HG03175 (cell line): ENCODE measurements at regions not wholly inside any gene's neighbourhood (a gene's known extent, or its start where the extent isn't known, plus 50 kb on each side); places are given as distances from the start of the nearest gene placed in this dataset.
"Not testable (repeated sequence)": the region's sequence is repeated elsewhere in the genome, so short reads cannot be mapped to it uniquely, and the experiment has no call there.

Experiments used
- ATAC-seq: cut with Tn5 transposase; IDR thresholded peaks from one replicate; pipeline ENCODE4 v1.9.1; 2021; ENCODE audit warnings: mild to moderate bottlenecking, moderate library complexity; ENCODE audit not compliant: unreplicated experiment

GRCh38 chr12:97005174-97005573 lies 98.1 kb downstream of the NEDD1 start:
- no peak for ATAC-seq

DNA sequence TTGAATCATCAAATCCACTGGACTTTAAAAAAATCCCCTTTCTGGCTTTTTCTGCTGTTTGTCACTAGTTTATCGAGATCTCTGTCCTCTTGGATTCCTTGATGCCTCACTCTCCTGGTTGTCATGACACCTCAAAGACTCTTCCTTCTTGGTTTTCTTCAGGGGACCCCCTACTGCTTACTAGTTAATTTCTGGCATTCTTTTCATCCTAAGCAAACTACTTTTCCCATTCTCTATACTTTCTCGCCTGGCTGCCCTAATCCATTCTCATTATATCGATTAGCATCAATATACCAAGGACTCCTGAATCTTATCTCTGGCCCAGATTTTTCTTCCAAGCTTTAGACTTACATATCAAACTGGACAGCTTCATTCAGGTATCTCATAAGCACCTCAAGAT lies 98.6 kb downstream of the NEDD1 start:
- ATAC-seq = no peak

DNA sequence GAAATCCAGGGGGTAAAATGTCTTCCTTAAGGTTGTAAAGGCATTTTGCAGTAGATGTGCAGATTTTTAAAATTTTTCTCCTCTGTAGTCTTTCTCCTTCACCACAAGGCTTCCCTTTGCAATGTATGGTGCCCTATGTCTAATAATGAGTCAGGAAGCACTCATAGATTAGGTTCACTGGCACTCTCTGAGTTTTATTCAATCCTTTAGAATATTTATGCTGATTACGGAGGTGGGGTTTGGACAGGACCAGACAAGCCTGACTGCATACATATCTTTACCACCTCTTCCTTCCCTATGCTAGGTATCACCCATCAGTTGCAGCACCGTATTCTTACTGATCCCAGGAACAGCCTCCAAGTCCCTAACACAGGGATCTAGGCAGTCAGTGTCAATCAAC lies 99.5 kb downstream of the NEDD1 start:
- ATAC-seq = no peak

DNA sequence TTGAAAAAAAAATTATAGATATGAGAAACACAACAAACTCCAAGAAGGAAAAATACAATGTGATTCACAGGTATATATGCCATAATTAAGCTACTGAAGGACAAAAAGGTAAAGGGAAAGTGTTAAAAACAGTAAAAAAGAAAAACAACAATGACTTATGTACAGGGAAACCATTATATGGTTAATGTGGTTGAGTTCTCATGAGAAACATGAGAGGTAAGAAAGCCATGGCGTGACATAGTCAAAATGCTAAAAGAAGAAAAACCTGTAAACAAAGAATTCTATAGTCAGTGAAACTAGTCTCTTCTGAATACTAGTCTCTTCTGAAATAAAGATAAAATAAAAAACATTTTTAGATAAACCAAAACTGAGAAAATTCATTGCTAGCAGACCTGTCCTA lies 109.1 kb downstream of the NEDD1 start:
- no peak for ATAC-seq

GRCh38 chr12:97017213-97017612 lies 110.2 kb downstream of the NEDD1 start:
- no peak for ATAC-seq

GRCh38 chr12:97022536-97023230 lies 115.6 kb downstream of the NEDD1 start:
- ATAC-seq = no peak

DNA sequence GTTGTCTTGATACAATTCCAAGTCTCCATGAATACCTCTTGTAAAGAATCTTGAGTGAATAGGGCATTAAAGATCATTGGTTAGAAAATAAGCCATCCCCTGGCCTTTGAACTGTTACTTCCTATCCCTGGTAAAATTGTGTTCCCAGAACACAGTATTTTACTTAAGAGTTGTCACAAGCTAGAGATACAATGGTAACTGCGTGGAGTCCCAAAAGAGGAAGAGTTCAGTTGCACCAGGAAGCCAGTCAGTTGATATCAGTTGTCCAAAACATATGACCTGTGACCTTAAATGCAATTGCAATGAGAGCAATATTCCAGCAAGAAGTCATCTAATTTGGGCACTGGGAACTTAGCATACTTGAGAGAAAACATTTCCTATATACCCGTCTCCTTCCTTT lies 117.3 kb downstream of the NEDD1 start:
- ATAC-seq = no peak

DNA sequence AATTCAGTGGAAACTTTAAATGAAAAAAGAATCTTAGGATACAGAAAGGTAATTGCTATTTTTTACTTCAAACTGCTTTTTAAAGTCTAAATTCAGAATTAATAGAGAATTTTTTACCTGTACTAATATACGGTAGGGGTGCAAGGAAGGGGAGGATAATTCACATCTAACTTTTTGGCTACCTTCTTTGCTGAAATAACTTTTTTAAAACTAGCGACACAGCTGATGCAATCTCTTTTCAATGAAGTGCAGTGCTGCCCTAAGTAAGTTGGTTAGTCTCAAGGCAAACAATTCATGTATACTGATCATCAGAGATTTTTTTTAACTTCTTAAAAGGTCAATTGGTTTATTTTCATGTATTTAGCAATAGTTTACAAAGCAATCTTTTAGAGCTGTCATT lies 119.8 kb downstream of the NEDD1 start:
- no peak for ATAC-seq

- no peak for ATAC-seq
Measured at GRCh38 chr12:97027482-97027881, 120.4 kb downstream of the NEDD1 start.

DNA sequence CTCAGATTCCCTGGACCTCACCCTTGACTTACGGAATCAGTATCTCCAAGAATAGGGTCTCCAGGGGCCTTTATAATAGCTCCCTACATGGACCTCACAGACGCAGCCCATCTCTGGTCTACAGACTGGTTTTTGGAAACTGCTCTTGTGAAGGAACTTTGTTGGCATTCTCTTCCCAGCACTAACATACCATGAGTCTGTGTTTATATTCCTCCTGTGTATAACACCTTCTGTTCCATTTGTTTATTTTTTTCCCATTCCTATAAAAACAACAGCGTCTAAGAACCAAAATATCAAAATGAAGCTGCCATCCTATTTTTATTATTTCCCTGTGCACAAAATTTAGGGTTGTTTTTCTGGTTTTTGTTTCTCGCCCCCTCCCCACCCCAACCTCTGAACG lies 131.1 kb downstream of the NEDD1 start:
- no peak for ATAC-seq

DNA sequence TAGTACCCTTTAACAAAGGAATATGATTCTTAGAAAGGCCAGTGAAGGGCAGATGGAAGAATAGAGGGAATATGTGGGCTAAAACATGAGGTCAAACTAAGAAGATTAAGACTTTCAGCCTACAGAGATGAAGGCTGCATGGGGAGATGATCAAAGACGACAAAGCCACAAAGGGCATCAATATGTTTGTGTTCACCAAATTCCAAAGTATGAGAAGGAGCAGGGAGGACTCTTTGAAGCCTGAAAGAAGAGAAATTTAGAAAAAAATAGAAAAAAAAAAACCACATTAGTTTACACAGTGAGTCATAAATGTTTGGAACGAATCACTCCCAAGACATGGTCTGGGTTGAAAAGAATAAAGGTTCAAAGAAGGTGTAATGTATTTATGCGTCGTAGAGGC lies 131.8 kb downstream of the NEDD1 start:
- ATAC-seq = no peak

- no peak for ATAC-seq
Measured at GRCh38 chr12:97046901-97047300, 139.8 kb downstream of the NEDD1 start.

- ATAC-seq = no peak
Measured at GRCh38 chr12:97047361-97047760, 140.3 kb downstream of the NEDD1 start.

GRCh38 chr12:97048421-97049035 lies 141.5 kb downstream of the NEDD1 start:
- no peak for ATAC-seq

DNA sequence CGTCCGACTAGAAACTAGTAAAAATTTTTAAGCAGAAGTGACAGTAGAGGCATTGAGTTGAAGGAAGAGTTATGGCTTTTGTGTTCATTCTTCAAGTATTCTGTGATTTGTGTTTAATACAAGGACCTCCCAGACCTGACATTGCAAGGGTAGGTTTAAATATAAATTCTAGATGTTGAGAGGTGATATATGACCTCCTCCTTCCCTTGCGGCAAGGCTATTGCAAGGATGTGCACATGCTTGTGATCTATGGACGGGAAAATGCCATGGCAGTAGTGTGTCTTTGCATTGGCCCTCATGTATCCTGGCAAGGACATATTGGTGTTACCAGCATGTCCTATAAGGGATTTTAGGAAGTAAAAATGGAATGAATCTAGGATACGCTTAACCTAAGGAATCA lies 143.5 kb downstream of the NEDD1 start:
- ATAC-seq = no peak

- ATAC-seq = no peak
Measured at GRCh38 chr12:97051341-97051740, 144.3 kb downstream of the NEDD1 start.

DNA sequence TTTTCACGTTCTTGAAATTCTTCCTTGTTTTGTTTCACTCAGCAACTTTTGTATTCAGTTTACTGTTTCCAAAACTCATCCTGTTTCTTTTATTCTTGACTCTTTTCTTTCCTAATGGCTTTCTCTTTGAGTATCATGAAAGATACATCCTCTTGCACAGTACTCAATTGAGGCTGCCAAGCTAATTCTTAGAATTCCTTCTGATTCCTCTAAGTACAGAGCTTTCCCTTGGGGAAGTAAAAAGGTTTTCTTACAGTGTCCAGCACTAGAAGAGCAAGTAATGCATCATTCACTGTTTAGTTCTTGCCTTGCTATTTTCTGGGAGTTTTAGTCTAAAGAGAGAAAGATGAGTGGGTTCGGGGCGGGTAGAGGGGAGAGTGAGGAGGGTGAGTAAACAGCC lies 154.1 kb downstream of the NEDD1 start:
- ATAC-seq = no peak

- ATAC-seq = no peak
Measured at GRCh38 chr12:97063292-97063935, 156.4 kb downstream of the NEDD1 start.

DNA sequence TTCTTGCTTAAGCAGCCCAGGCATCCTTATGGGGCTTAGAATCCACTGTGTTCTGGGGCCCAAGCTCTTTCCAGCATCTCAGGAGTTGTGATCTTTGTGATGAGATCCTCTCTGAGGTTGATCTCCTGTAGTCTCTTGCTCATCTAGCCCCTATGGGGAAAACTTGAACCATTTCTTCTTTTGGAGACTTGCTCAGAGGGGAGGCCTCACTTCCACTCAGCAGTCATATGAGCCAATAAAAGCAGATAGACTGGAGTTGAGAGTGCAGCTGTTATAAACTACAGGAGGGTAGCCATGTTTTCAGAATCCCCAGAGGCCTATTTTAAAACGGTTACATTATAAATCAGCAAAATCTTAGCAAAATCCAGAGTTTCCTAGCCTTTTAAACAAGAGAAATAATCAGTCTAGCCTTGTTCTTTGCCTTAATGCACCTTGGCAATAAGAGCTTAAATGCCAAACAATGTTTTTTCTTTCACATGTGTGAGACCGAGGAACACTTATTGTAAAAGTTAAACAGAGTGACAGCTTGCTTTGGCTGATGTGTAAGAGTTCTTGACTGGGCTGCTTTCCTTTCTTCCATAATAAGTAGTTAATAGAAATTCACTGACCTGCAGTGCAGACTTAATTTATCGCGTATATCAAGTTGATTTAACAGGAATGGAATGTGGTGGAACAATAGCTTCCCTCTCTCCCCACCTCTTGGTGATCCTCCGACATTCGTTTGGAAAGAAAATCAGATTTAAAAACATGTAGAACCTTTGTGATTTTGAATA lies 168.3 kb downstream of the NEDD1 start:
- ATAC-seq = no peak

DNA sequence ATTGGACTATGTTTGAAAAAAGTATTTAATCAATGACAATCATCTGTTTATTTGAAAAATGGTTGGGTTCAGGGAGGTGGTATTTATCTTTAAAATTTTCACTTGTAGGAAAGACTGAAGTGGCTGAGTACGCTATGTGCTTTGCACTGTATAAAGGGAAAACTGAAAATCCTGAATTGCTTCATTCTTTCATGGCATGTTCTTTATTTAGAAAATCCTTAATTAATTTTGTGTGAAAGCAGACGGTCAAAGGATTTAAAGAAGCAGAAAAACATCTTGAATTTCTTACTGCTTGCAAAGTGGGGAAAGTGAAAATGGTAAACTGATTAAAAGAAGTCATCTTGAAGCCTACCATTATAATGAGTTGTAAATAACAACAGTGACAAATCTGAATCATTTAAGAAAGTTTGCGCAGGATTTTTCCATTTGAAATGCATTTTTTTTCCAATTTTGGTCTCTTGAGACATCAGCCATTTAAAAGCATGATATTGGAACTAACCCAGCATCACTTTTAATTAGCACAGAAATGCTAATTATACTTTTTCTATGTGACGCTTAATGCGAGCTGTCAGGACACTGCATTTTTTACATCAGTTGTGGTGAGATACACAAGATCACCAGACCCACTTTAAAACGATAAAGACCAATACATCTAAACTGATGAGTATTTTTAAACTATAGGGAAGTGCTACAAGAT lies 169.0 kb downstream of the NEDD1 start:
- no peak for ATAC-seq

GRCh38 chr12:97076912-97077311 lies 169.9 kb downstream of the NEDD1 start:
- not testable (repeated sequence) for ATAC-seq
